Heart left ventricle (tissue), 16 donors: ENCODE measurements at regions not wholly inside any gene's neighbourhood (a gene's known extent, or its start where the extent isn't known, plus 50 kb on each side); places are given as distances from the start of the nearest gene placed in this dataset.

Experiments used
- ATAC-seq, 4 donors: fragments of 200-7000 bp; cut with Tn5 transposase; one replicate each; pipeline ENCODE4 v1.9.1; 2020 to 2022; ENCODE audit warnings: moderate library complexity in 4 of 4, mild to moderate bottlenecking in 3 of 4, moderate number of reproducible peaks in 1 of 4
- DNase-seq, 5 donors: peaks; one replicate each; pipeline ENCODE4 v3.0.0-alpha.2; 2020
- H3K27ac ChIP-seq, 12 donors: fragments of 200-600 bp; sonication (generic) in 4 of 12; one replicate each; pipeline versions ENCODE4 v1.5.0 to v1.8.0; 2016 to 2022; ENCODE audit warnings: mild to moderate bottlenecking in 2 of 12
- H3K27me3 ChIP-seq, 9 donors: fragments of 200-600 bp; sonication (generic) in 2 of 9; one replicate each; pipeline versions ENCODE4 v1.5.1 to v1.8.0; 2016 to 2022; ENCODE audit warnings: mild to moderate bottlenecking in 3 of 9
- H3K36me3 ChIP-seq, 9 donors: fragments of 200-600 bp; sonication (generic) in 2 of 9; one replicate each; pipeline versions ENCODE4 v1.5.0 to v1.8.0; 2018 to 2022; ENCODE audit warnings: mild to moderate bottlenecking in 2 of 9
- H3K4me1 ChIP-seq, 12 donors: fragments of 200-600 bp; sonication (generic) in 4 of 12; one replicate each; pipeline versions ENCODE4 v1.5.0 to v1.8.0; 2016 to 2022; ENCODE audit warnings: mild to moderate bottlenecking in 3 of 12
- H3K4me3 ChIP-seq, 12 donors: fragments of 200-600 bp; sonication (generic) in 4 of 12; one replicate each; pipeline versions ENCODE4 v1.5.0 to v1.8.0; 2017 to 2022; ENCODE audit warnings: mild to moderate bottlenecking in 9 of 12, moderate library complexity in 4 of 12
- H3K9me3 ChIP-seq, 12 donors: fragments of 200-600 bp; sonication (generic) in 4 of 12; one replicate each; pipeline versions ENCODE4 v1.5.0 to v1.8.0; 2016 to 2022; ENCODE audit warnings: mild to moderate bottlenecking in 1 of 12
- POLR2A ChIP-seq, 2 donors: fragments of 450-650 bp; IDR thresholded peaks; one replicate each; pipeline ENCODE4 v1.6.1; 2017; ENCODE audit warnings: antibody characterized with exemption in 2 of 2, mild to moderate bottlenecking in 2 of 2, moderate library complexity in 2 of 2
- WGBS, 4 donors: extraction: QIAGEN DNeasy Blood & Tissue Kit in 2 of 4; methylation state at CpG; one replicate each; pipeline versions ENCODE4 v1.1.5 to v1.1.7; 2013 to 2018; 5-methylcytosine and 5-hydroxymethylcytosine counted together
- intact Hi-C, 10 donors: fragments of 100-400 bp; cut with DNase I; formaldehyde crosslinking; loops; one replicate each; pipeline versions ENCODE4 v1.11.1 to v1.14.2; 2022
- TF ChIP-seq, protein P1 (sequence below), 12 donors: fragments of 200-600 bp; sonication (generic) in 4 of 12; IDR thresholded peaks; one replicate each; pipeline versions ENCODE4 v1.5.0 to v1.8.0; 2018 to 2022; ENCODE audit warnings: antibody characterized with exemption in 12 of 12, mild to moderate bottlenecking in 5 of 12
- donor health status: ischemic (EF 13 %, LVEDD 7.1; RV severe dilation, severe dysfunction).
- donor health status: healthy with polysubstance abuse.
- donor health status: DM: no; HTN: yes; CAD: no.
- donor health status: DM: no; HTN: no; CAD: no.
- donor health status: ischemic (EF 25% LVEDD 6.9; RV normal size, moderate dysfunction).
- donor health status: ischemic (EF 25% LVEDD 5.7; RV mildly dilated, moderate dysfunction).
- donor health status: healthy.
- donor health status: DM: yes; HTN: yes; CAD: no.
- donor health status: ischemic (EF 35%, LVEDD 5.7; RV mildly dilated, moderate dysfunction).
- donor health status: nonischemic (EF 11% LVEDD 7.7; RV severe dilation, severe dysfunction).
- donor health status: DM: yes; HTN: yes; CAD: no.
- donor health status: PGD.
- donor health status: ischemic (EF 29% LVEDD 5.4; RV normal size, mild dysfunction).
- donor health status: nonischemic (EF 23%, LVEDD 6.1; RV moderate dilation, normal function).

DNA sequence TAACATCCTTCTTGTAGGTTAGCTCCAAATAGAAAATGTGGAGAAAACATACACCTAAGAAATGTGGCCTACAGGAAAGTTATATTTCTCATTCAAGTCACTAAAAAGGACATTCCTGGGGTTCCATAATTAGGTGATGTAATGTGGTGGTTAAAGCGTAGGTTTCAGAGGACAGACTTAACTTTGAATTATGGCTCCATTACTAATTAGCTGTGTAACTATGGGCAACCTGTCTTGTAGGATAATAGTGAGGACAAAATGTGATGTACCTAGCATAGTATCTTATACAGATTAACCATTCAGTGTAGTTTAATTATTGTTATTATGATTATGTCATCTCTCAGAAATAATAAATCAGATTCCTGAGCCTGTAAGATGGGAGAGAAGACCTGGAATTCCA lies 602.5 kb downstream of the TSN start:
- TF ChIP-seq, protein P1, sequence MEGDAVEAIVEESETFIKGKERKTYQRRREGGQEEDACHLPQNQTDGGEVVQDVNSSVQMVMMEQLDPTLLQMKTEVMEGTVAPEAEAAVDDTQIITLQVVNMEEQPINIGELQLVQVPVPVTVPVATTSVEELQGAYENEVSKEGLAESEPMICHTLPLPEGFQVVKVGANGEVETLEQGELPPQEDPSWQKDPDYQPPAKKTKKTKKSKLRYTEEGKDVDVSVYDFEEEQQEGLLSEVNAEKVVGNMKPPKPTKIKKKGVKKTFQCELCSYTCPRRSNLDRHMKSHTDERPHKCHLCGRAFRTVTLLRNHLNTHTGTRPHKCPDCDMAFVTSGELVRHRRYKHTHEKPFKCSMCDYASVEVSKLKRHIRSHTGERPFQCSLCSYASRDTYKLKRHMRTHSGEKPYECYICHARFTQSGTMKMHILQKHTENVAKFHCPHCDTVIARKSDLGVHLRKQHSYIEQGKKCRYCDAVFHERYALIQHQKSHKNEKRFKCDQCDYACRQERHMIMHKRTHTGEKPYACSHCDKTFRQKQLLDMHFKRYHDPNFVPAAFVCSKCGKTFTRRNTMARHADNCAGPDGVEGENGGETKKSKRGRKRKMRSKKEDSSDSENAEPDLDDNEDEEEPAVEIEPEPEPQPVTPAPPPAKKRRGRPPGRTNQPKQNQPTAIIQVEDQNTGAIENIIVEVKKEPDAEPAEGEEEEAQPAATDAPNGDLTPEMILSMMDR (IDR thresholded peaks at IDR 0.05): no peak
- TF ChIP-seq POLR2A (IDR thresholded peaks at IDR 0.05): no peak
- DNase-seq: no peak
- ATAC-seq: no peak
- no peaks in the 10 kb centered on the region for H3K4me1 ChIP-seq
- WGBS, 4 donors: 85 to 94% (median 91%) methylated on average over 1 of the region's 1 CpG
- no peaks in the 10 kb centered on the region for H3K27me3 ChIP-seq
- H3K9me3 ChIP-seq: no peaks in the 10 kb centered on the region
- no peak overlapping the region for H3K27ac ChIP-seq
- H3K4me3 ChIP-seq: no peak overlapping the region
- no peaks in the 10 kb centered on the region for H3K36me3 ChIP-seq
- intact Hi-C loops: no loop called here

DNA sequence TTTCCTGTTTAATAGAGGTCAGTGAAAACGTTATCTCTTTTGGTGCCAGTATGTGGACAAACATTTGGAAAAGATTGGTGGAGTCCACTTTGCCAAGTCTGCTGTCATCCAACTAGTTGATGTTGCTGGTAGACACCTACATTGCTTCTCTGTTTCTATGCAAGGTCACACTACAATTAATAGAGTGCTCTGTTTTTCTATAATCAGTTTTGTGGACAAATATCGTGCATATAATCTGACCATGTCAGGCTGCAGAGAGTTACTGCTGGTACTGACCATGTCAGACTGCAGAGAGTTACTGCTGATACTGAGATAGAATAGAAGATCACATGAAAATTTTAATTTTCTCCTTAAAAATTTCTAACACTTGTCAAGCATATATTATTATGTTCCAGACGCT lies 603.3 kb downstream of the TSN start:
- no peaks in the 10 kb centered on the region for H3K27me3 ChIP-seq
- DNase-seq: no peak
- no peaks in the 10 kb centered on the region for H3K4me1 ChIP-seq
- intact Hi-C loops: no loop called here
- no peaks in the 10 kb centered on the region for H3K36me3 ChIP-seq
- no peak for TF ChIP-seq POLR2A (IDR thresholded peaks at IDR 0.05)
- TF ChIP-seq, protein P1 (IDR thresholded peaks at IDR 0.05): no peak
- H3K27ac ChIP-seq: no peak overlapping the region
- no peak overlapping the region for H3K4me3 ChIP-seq
- H3K9me3 ChIP-seq: no peaks in the 10 kb centered on the region
- ATAC-seq: no peak
- 71 to 75% (median 74%) methylated on average over 3 of the region's 3 CpGs for WGBS, 4 donors

DNA sequence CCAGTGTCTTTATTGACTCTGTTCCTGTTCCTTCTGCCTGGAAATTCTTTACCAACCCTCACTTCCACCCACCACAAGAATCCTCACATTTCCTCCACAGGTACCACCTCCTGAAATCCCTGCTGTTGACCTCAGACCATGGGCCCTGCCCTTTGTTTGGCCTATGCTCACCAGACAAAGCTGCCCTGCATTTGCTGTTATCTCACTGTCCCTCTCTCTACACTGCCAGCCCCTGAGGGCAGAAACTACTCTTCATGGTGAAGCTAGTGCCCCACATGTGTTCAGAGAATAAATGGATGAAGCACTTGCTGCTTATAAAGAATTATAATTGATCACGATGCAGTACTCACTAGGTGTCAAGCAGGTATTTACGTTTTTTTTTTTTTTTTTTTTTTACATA lies 608.4 kb downstream of the TSN start:
- WGBS, 4 donors: 78 to 88% (median 85%) methylated on average over 2 of the region's 2 CpGs
- Histone ChIP-seq H3K4me1 (no peaks in the 10 kb centered on the region), H3K36me3 (no peaks in the 10 kb centered on the region), H3K27me3 (no peaks in the 10 kb centered on the region), H3K4me3 (no peak overlapping the region), H3K9me3 (no peaks in the 10 kb centered on the region), H3K27ac (no peak overlapping the region)
- DNase-seq (no peak), ATAC-seq (no peak)
- intact Hi-C loops: no loop called here
- no peak for TF ChIP-seq POLR2A (IDR thresholded peaks at IDR 0.05)
- TF ChIP-seq, protein P1 (IDR thresholded peaks at IDR 0.05): no peak

DNA sequence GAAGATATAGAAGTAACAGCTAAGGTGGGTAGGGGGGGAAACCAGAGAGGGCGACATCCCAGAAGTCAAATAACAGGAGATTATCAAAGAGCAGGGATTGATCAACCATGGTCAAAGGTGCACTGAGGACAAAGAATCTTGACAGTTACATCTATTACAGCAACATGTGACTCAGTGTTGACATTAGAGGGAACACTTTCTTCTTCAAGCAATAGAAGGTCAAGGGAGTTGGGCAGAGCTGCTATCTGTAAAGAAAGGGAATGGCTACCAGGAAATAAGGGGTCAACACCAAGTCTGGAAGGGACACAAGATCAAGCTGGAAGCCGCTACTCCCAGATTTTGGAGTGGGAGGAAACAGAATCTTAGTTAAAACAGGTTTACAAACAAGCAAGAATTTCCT lies 611.0 kb downstream of the TSN start:
- no peaks in the 10 kb centered on the region for H3K27me3 ChIP-seq
- H3K36me3 ChIP-seq: no peaks in the 10 kb centered on the region
- intact Hi-C loops: no loop called here
- no peaks in the 10 kb centered on the region for H3K4me1 ChIP-seq
- H3K9me3 ChIP-seq: no peaks in the 10 kb centered on the region
- no peak overlapping the region for H3K27ac ChIP-seq
- no peak overlapping the region for H3K4me3 ChIP-seq
- TF ChIP-seq, protein P1 (IDR thresholded peaks at IDR 0.05): no peak
- no peak for TF ChIP-seq POLR2A (IDR thresholded peaks at IDR 0.05)
- WGBS, 4 donors: 61 to 77% (median 71%) methylated on average over 2 of the region's 2 CpGs
- ATAC-seq: peak in 1 of 4 donors; percentile 22
- no peak for DNase-seq
